ENCODE measurements at regions not wholly inside any gene's neighbourhood (a gene's known extent, or its start where the extent isn't known, plus 50 kb on each side); places are given as distances from the start of the nearest gene placed in this dataset.

- TF ChIP-seq POLR2A (IDR thresholded peaks at IDR 0.05) (no peak), POLR2AphosphoS5 (IDR thresholded peaks at IDR 0.05) (no peak)
- TF ChIP-seq, protein P1, sequence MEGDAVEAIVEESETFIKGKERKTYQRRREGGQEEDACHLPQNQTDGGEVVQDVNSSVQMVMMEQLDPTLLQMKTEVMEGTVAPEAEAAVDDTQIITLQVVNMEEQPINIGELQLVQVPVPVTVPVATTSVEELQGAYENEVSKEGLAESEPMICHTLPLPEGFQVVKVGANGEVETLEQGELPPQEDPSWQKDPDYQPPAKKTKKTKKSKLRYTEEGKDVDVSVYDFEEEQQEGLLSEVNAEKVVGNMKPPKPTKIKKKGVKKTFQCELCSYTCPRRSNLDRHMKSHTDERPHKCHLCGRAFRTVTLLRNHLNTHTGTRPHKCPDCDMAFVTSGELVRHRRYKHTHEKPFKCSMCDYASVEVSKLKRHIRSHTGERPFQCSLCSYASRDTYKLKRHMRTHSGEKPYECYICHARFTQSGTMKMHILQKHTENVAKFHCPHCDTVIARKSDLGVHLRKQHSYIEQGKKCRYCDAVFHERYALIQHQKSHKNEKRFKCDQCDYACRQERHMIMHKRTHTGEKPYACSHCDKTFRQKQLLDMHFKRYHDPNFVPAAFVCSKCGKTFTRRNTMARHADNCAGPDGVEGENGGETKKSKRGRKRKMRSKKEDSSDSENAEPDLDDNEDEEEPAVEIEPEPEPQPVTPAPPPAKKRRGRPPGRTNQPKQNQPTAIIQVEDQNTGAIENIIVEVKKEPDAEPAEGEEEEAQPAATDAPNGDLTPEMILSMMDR (IDR thresholded peaks at IDR 0.05) = no peak
- no peaks in the 10 kb centered on the region for H3K4me1 ChIP-seq
- H3K27me3 ChIP-seq = peaks cover 2 to 46% of the 10 kb centered on the region in 2 donors
- intact Hi-C loops (cut with DNase I; ENCODE audit: low total_unique reads) = no loop called here
- H3K36me3 ChIP-seq = no peaks in the 10 kb centered on the region
- H3K27ac ChIP-seq = no peak overlapping the region
- DNase-seq (ENCODE audit: low spot score in 2 of 2) = no peak
- H3K4me3 ChIP-seq = no peak overlapping the region
- no peaks in the 10 kb centered on the region for H3K9me3 ChIP-seq
Observed at GRCh38 chr1:5432436-5432835, 559.8 kb downstream of the NPHP4 start.

- TF ChIP-seq POLR2AphosphoS5 (IDR thresholded peaks at IDR 0.05) = no peak
- TF ChIP-seq, protein P1 (IDR thresholded peaks at IDR 0.05) = no peak
- no peak for TF ChIP-seq POLR2A (IDR thresholded peaks at IDR 0.05)
- no peaks in the 10 kb centered on the region for H3K36me3 ChIP-seq
- intact Hi-C loops (cut with DNase I; ENCODE audit: low total_unique reads) = no loop called here
- no peak overlapping the region for H3K27ac ChIP-seq
- no peaks in the 10 kb centered on the region for H3K4me1 ChIP-seq
- H3K9me3 ChIP-seq = no peaks in the 10 kb centered on the region
- DNase-seq (ENCODE audit: low spot score in 2 of 2) = no peak
- peaks cover 2 to 49% of the 10 kb centered on the region in 2 donors for H3K27me3 ChIP-seq
- H3K4me3 ChIP-seq = no peak overlapping the region
Observed at GRCh38 chr1:5430911-5431697, 561.1 kb downstream of the NPHP4 start.

DNA sequence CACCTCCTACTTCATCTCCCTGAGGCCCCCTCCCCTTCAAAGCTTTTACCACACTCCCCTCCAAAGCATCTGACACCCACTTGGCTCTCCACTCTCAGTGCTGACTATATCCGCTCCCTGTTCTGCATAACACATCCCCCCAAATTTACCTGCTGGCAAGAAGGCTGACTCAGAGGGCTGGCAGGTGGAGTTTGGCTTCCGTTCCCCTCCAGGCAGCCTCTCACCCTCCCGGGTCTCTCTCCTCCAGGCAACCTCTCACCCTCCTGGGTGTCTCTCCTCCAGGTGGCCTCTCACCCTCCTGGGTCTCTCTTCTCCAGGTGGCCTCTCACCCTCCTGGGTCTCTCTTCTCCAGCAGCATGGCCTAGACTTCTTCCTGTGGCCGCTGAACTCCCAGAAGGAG, 562.1 kb downstream of the NPHP4 start:
- H3K36me3 ChIP-seq = no peaks in the 10 kb centered on the region
- intact Hi-C loops (cut with DNase I; ENCODE audit: low total_unique reads) = no loop called here
- H3K27me3 ChIP-seq = peaks cover 2 to 53% of the 10 kb centered on the region in 2 donors
- no peak overlapping the region for H3K4me3 ChIP-seq
- TF ChIP-seq POLR2AphosphoS5 (IDR thresholded peaks at IDR 0.05) (no peak), POLR2A (IDR thresholded peaks at IDR 0.05) (no peak)
- TF ChIP-seq, protein P1 (IDR thresholded peaks at IDR 0.05) = no peak
- H3K27ac ChIP-seq = no peak overlapping the region
- no peaks in the 10 kb centered on the region for H3K9me3 ChIP-seq
- DNase-seq (ENCODE audit: low spot score in 2 of 2) = no peak
- H3K4me1 ChIP-seq = no peaks in the 10 kb centered on the region

DNA sequence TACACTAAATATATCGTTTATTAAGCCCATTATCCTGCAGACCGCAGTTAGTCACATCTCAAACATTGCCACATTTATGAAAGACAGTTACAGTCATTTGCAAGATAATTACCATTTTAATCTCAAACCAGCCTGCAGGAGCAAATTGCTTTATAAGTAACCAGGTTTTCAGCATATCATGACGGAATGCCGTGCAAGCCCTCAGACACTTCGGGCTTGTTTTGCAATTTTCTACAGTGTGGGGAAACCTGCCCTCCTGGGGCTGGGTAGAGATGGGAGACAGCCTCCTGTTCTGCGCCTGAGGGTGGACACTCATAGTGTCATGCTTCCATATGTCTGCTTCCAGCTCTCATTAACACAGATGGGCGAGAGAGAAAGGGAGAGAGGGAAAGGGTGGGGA, 563.9 kb downstream of the NPHP4 start:
- no peak for TF ChIP-seq POLR2AphosphoS5 (IDR thresholded peaks at IDR 0.05)
- TF ChIP-seq, protein P1 (IDR thresholded peaks at IDR 0.05) = no peak
- TF ChIP-seq POLR2A (IDR thresholded peaks at IDR 0.05) = no peak
- H3K36me3 ChIP-seq = no peaks in the 10 kb centered on the region
- no peaks in the 10 kb centered on the region for H3K9me3 ChIP-seq
- H3K27ac ChIP-seq = no peak overlapping the region
- intact Hi-C loops (cut with DNase I; ENCODE audit: low total_unique reads) = no loop called here
- no peak overlapping the region for H3K4me3 ChIP-seq
- no peak for DNase-seq (ENCODE audit: low spot score in 2 of 2)
- H3K4me1 ChIP-seq = no peaks in the 10 kb centered on the region
- H3K27me3 ChIP-seq = peaks cover 2 to 48% of the 10 kb centered on the region in 2 donors

DNA sequence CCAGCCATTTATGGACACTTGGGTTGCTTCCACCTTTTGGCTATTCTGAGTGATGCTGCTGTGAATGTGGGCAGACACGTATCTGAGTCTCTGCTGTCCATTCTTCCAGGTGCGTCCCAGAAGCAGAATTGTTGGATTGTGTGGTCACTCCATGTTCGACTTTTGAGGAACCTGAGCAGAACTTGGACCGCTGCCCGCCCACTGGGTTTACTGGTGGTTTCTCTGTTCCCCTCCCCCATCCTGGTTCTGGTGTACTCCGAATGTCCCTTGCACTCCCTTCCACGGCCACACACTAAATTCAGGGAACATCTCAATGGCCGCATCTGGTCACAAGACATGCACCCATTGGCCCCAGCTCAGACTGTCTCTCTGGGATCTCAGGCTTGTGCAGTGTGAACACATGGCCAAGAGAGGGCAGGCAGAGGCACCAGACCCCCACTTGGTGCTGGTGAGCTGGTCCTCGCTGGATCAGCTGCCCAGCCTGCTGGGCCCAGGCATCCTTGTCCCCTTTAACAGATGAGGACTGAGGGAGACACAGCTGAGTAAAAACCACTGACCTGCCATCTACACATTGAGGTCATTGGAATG, 565.1 kb downstream of the NPHP4 start:
- Histone ChIP-seq H3K9me3 (no peaks in the 10 kb centered on the region), H3K4me3 (no peak overlapping the region), H3K27me3 (peaks cover 0 to 46% of the 10 kb centered on the region in 2 donors), H3K4me1 (no peaks in the 10 kb centered on the region), H3K27ac (no peak overlapping the region), H3K36me3 (no peaks in the 10 kb centered on the region)
- DNase-seq (ENCODE audit: low spot score in 2 of 2) = no peak
- TF ChIP-seq, protein P1 (IDR thresholded peaks at IDR 0.05) = no peak
- TF ChIP-seq POLR2A (IDR thresholded peaks at IDR 0.05) = no peak
- no peak for TF ChIP-seq POLR2AphosphoS5 (IDR thresholded peaks at IDR 0.05)
- intact Hi-C loops (cut with DNase I; ENCODE audit: low total_unique reads) = no loop called here

Data from breast epithelium (tissue), 4 donors.